ENCODE measurements at regions not wholly inside any gene's neighbourhood (a gene's known extent, or its start where the extent isn't known, plus 50 kb on each side); places are given as distances from the start of the nearest gene placed in this dataset.

- Mint-ChIP-seq H3K27me3 (ENCODE audit: low read depth, unreplicated experiment) (no peaks in the 10 kb centered on the region), H3K36me3 (ENCODE audit: low read depth, unreplicated experiment) (no peaks in the 10 kb centered on the region), H3K4me1 (ENCODE audit: low read depth, unreplicated experiment) (no peaks in the 10 kb centered on the region), H3K27ac (ENCODE audit: unreplicated experiment) (no peak overlapping the region), H3K9me3 (ENCODE audit: unreplicated experiment) (peaks cover 10% of the 10 kb centered on the region), H3K4me3 (ENCODE audit: unreplicated experiment) (no peak overlapping the region)
- Histone ChIP-seq H3K79me2 (ENCODE audit: insufficient read depth, low read length) (no peaks in the 10 kb centered on the region), H3K4me2 (ENCODE audit: low read length) (no peak overlapping the region), H3K27me3 (ENCODE audit: insufficient read depth, low read length) (no peaks in the 10 kb centered on the region), H3K27ac (ENCODE audit: low read depth, low read length) (no peak overlapping the region), H2AFZ (ENCODE audit: low read depth, low read length) (no peak overlapping the region), H4K20me1 (ENCODE audit: insufficient read depth, low read length) (no peaks in the 10 kb centered on the region), H3K9ac (ENCODE audit: low read length) (no peak overlapping the region), H3K4me3 (ENCODE audit: insufficient read depth, low read depth, low read length) (no peak overlapping the region), H3K4me1 (ENCODE audit: insufficient read depth, low read length) (no peaks in the 10 kb centered on the region), H3K9me3 (ENCODE audit: insufficient read depth, low read depth, low read length) (no peaks in the 10 kb centered on the region), H3K36me3 (ENCODE audit: insufficient read depth, low read length) (no peaks in the 10 kb centered on the region)
- no peak for FAIRE-seq
- TF ChIP-seq EZH2 (IDR thresholded peaks at IDR 0.05; ENCODE audit: insufficient read depth, low read length) = no peak
- TF ChIP-seq CTCF (IDR thresholded peaks at IDR 0.05; ENCODE audit: insufficient read depth, low read depth, low read length) = no peak
- no peak for DNase-seq (ENCODE audit: low read depth)
Measured at GRCh38 chr4:146004730-146005129, 66.1 kb upstream of the ZNF827 start.

- H3K79me2 ChIP-seq (ENCODE audit: insufficient read depth, low read length) = no peaks in the 10 kb centered on the region
- no peaks in the 10 kb centered on the region for H3K4me1 ChIP-seq (ENCODE audit: insufficient read depth, low read length)
- no peaks in the 10 kb centered on the region for H3K27me3 ChIP-seq (ENCODE audit: insufficient read depth, low read length)
- DNase-seq (ENCODE audit: low read depth) (no peak), FAIRE-seq (no peak)
- H3K36me3 ChIP-seq (ENCODE audit: insufficient read depth, low read length) = no peaks in the 10 kb centered on the region
- no peaks in the 10 kb centered on the region for H3K36me3 Mint-ChIP-seq (ENCODE audit: low read depth, unreplicated experiment)
- no peaks in the 10 kb centered on the region for H3K9me3 ChIP-seq (ENCODE audit: insufficient read depth, low read depth, low read length)
- no peak overlapping the region for H3K4me2 ChIP-seq (ENCODE audit: low read length)
- TF ChIP-seq EZH2 (IDR thresholded peaks at IDR 0.05; ENCODE audit: insufficient read depth, low read length) (no peak), CTCF (IDR thresholded peaks at IDR 0.05; ENCODE audit: insufficient read depth, low read depth, low read length) (no peak)
- H3K4me3 Mint-ChIP-seq (ENCODE audit: unreplicated experiment) = no peak overlapping the region
- H3K9me3 Mint-ChIP-seq (ENCODE audit: unreplicated experiment) = no peaks in the 10 kb centered on the region
- H4K20me1 ChIP-seq (ENCODE audit: insufficient read depth, low read length) = no peaks in the 10 kb centered on the region
- H3K27ac ChIP-seq (ENCODE audit: low read depth, low read length) = no peak overlapping the region
- H3K4me1 Mint-ChIP-seq (ENCODE audit: low read depth, unreplicated experiment) = no peaks in the 10 kb centered on the region
- no peak overlapping the region for H2AFZ ChIP-seq (ENCODE audit: low read depth, low read length)
- no peak overlapping the region for H3K27ac Mint-ChIP-seq (ENCODE audit: unreplicated experiment)
- no peak overlapping the region for H3K9ac ChIP-seq (ENCODE audit: low read length)
- H3K27me3 Mint-ChIP-seq (ENCODE audit: low read depth, unreplicated experiment) = peaks cover 1% of the 10 kb centered on the region
- H3K4me3 ChIP-seq (ENCODE audit: insufficient read depth, low read depth, low read length) = no peak overlapping the region
Measured at GRCh38 chr4:145988628-145989027, 50.0 kb upstream of the ZNF827 start.
